Endothelial cell of umbilical vein (primary cell): ENCODE measurements at regions not wholly inside any gene's neighbourhood (a gene's known extent, or its start where the extent isn't known, plus 50 kb on each side); places are given as distances from the start of the nearest gene placed in this dataset.

Experiments used
- BruUV-seq: library from RNA; stranded (reverse); fragments of 400-500 nt; replicated peaks from 2 replicates; lab custom pipeline; 2021; lab: Mats Ljungman, UMichigan
- CTCF ChIA-PET: fragments of 300-600, 350-600 bp; sonication (Branson Sonifier 250); formaldehyde crosslinking; loops from one replicate; lab custom pipeline; 2021; ENCODE audit warnings: antibody characterized with exemption, inconsistent platforms; lab: Charles Lee
- POLR2A ChIA-PET: fragments of 300-600, 350-600 bp; sonication (Branson Sonifier 250); formaldehyde crosslinking; loops from one replicate; lab custom pipeline; 2021; ENCODE audit warnings: antibody characterized with exemption, inconsistent platforms; lab: Charles Lee
- DNase-seq: peaks from one replicate; pipeline ENCODE4 v3.0.0-alpha.2; 2011; ENCODE audit warnings: low read depth, low spot score
- FAIRE-seq: peaks from 2 replicates; lab custom pipeline; 2011; peaks lifted over from hg19 to GRCh38; lab: Jason Lieb, UNC
- H2AFZ ChIP-seq: 2 replicates; pipeline ENCODE4 v1.6.0; 2012; ENCODE audit warnings: low read depth, low read length, control low read depth, inconsistent platforms
- H3K27ac ChIP-seq: 2 replicates; pipeline ENCODE4 v1.5.1; 2011; ENCODE audit warnings: low read depth, mild to moderate bottlenecking, control low read depth, low read length, moderate library complexity; ENCODE audit not compliant: insufficient read depth
- H3K27me3 ChIP-seq, 2 experiments: 2 replicates each; pipeline versions ENCODE4 v1.6.0 to v1.6.1; 2011; ENCODE audit warnings: low read length in 2 of 2, mixed read lengths in 1 of 2; ENCODE audit not compliant: control insufficient read depth in 2 of 2, insufficient read depth in 2 of 2
- H3K36me3 ChIP-seq, 2 experiments: 2 replicates in 1 of 2; 3 replicates in 1 of 2; pipeline ENCODE4 v1.5.1; 2011; ENCODE audit warnings: low read length in 2 of 2, mild to moderate bottlenecking in 1 of 2, moderate library complexity in 1 of 2; ENCODE audit not compliant: control insufficient read depth in 2 of 2, insufficient read depth in 2 of 2; ENCODE audit errors: extremely low read depth in 1 of 2
- H3K4me1 ChIP-seq: 3 replicates; pipeline ENCODE4 v1.5.1; 2011; ENCODE audit warnings: mild to moderate bottlenecking, low read length; ENCODE audit not compliant: control insufficient read depth, insufficient read depth; ENCODE audit errors: extremely low read depth
- H3K4me2 ChIP-seq: 2 replicates; pipeline ENCODE4 v1.6.1; 2011; ENCODE audit warnings: low read length, control low read depth, mixed read lengths; ENCODE audit not compliant: insufficient read depth
- H3K4me3 ChIP-seq, 3 experiments: fragments of 200-600 bp in 1 of 3; sonication (generic), shearing (Covaris generic) in 1 of 3; replicated peaks in 1 of 3; 2 replicates each; pipeline ENCODE4 v1.5.1; 2011 to 2016; ENCODE audit warnings: control low read depth in 3 of 3, low read length in 3 of 3, mild to moderate bottlenecking in 2 of 3, inconsistent platforms in 1 of 3, low read depth in 1 of 3, moderate library complexity in 1 of 3; ENCODE audit not compliant: insufficient read depth in 1 of 3
- H3K79me2 ChIP-seq: 2 replicates; pipeline ENCODE4 v1.6.0; 2012; ENCODE audit warnings: low read length, inconsistent platforms; ENCODE audit not compliant: control insufficient read depth, insufficient read depth
- H3K9ac ChIP-seq: replicated peaks from 2 replicates; pipeline ENCODE3; 2011; ENCODE audit warnings: low read length, control low read depth; ENCODE audit not compliant: insufficient read depth; ENCODE audit errors: extremely low read depth
- H3K9me1 ChIP-seq: replicated peaks from 3 replicates; pipeline ENCODE4 v1.6.0; 2011; ENCODE audit warnings: mild to moderate bottlenecking, low read length; ENCODE audit not compliant: control insufficient read depth, insufficient read depth; ENCODE audit errors: extremely low read depth
- H3K9me3 ChIP-seq: replicated peaks from 2 replicates; pipeline ENCODE4 v1.5.1; 2012; ENCODE audit warnings: low read length, inconsistent platforms; ENCODE audit not compliant: control insufficient read depth, insufficient read depth
- H4K20me1 ChIP-seq: replicated peaks from 2 replicates; pipeline ENCODE3; 2011; ENCODE audit warnings: mild to moderate bottlenecking, low read length; ENCODE audit not compliant: control insufficient read depth, insufficient read depth; ENCODE audit errors: extremely low read depth
- CTCF ChIP-seq, 2 donors: IDR thresholded peaks; 1 replicate in 1 of 2; 2 replicates in 1 of 2; pipeline ENCODE4 v1.5.1; 2011; ENCODE audit warnings: low read length in 2 of 2, mild to moderate bottlenecking in 2 of 2, moderate library complexity in 2 of 2, control low read depth in 1 of 2, inconsistent platforms in 1 of 2, low read depth in 1 of 2; ENCODE audit not compliant: insufficient read depth in 1 of 2; ENCODE audit errors: extremely low read depth in 1 of 2
- FOS ChIP-seq: IDR thresholded peaks from 2 replicates; pipeline ENCODE4 v1.6.1; 2011; ENCODE audit warnings: mild to moderate bottlenecking, low read length, moderate library complexity, borderline replicate concordance; ENCODE audit not compliant: insufficient read depth
- GATA2 ChIP-seq: IDR thresholded peaks from 2 replicates; pipeline ENCODE4 v1.7.0; 2011; ENCODE audit warnings: low read depth, mild to moderate bottlenecking, moderate library complexity, mixed read lengths, low read length; ENCODE audit not compliant: insufficient read length, insufficient read depth
- MAX ChIP-seq: IDR thresholded peaks from 2 replicates; pipeline ENCODE4 v1.6.1; 2011; ENCODE audit not compliant: insufficient read depth, insufficient read length
- MYC ChIP-seq: IDR thresholded peaks from one replicate; pipeline ENCODE4 v1.6.1; 2011; ENCODE audit warnings: mild to moderate bottlenecking, low read depth, low read length
- POLR2A ChIP-seq: IDR thresholded peaks from 2 replicates; pipeline ENCODE4 v1.6.1; 2012; ENCODE audit warnings: low read depth, mild to moderate bottlenecking, control low read depth, low read length
- POLR2AphosphoS5 ChIP-seq: IDR thresholded peaks from 2 replicates; pipeline ENCODE4 v1.6.1; 2012; ENCODE audit warnings: low read depth, mild to moderate bottlenecking, control low read depth, low read length, moderate library complexity; ENCODE audit not compliant: insufficient read depth
- dilution Hi-C: fragments of 300-500 bp; cut with MboI; formaldehyde crosslinking; loops from one replicate; pipeline ENCODE4 v1.15.0; 2019; ENCODE audit warnings: low sequenced_read_pairs; ENCODE audit not compliant: extremely low pct_ligation_motif_present
- intact Hi-C: fragments of 100-400 bp; cut with micrococcal nuclease; formaldehyde crosslinking; loops from one replicate; pipeline ENCODE4 v1.10.0; 2022

DNA sequence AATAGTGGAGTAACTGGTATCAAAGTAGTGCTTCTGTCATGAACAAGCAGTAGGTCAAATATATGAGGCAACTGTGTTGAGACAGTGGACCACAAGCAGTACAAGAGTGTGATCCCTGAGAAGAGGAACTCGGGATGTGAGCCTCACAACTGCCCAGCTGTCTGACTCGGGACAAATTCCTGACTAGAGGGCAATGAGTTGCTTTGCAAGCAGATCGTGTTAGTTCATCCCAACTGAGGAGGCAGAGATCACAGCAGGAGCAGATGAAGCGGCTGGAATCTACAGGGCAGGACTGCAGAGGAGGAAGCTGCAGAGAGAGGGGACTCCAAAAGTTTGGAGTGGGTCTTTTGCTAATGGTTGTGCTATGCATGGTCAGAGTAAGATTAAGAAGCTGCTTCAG, 741.1 kb downstream of the DIAPH3 start:
- dilution Hi-C loops, result no loop called here
- CTCF ChIA-PET, result interaction anchor here (1.0 kb wide), 1 partner anchor 948 kb away, joined by 3 read pairs; no protein-coding TSS in a partner anchor
- Histone ChIP-seq H3K79me2 (no peaks in the 10 kb centered on the region), H3K9me3 (no peaks in the 10 kb centered on the region), H3K4me3 (no peak overlapping the region), H3K27ac (no peak overlapping the region), H3K4me2 (no peak overlapping the region), H3K9ac (no peak overlapping the region), H4K20me1 (no peaks in the 10 kb centered on the region), H3K36me3 (no peaks in the 10 kb centered on the region), H3K4me1 (no peaks in the 10 kb centered on the region), H2AFZ (no peak overlapping the region), H3K27me3 (peaks cover 0 to 1% of the 10 kb centered on the region in 2 experiments), H3K9me1 (no peaks in the 10 kb centered on the region)
- POLR2A ChIA-PET, result no interaction called here
- intact Hi-C loops, result no loop called here
- FAIRE-seq (no peak), DNase-seq (no peak)
- TF ChIP-seq MAX (no peak), POLR2A (no peak), POLR2AphosphoS5 (no peak), FOS (no peak)
- BruUV-seq, result no TSS peak

DNA sequence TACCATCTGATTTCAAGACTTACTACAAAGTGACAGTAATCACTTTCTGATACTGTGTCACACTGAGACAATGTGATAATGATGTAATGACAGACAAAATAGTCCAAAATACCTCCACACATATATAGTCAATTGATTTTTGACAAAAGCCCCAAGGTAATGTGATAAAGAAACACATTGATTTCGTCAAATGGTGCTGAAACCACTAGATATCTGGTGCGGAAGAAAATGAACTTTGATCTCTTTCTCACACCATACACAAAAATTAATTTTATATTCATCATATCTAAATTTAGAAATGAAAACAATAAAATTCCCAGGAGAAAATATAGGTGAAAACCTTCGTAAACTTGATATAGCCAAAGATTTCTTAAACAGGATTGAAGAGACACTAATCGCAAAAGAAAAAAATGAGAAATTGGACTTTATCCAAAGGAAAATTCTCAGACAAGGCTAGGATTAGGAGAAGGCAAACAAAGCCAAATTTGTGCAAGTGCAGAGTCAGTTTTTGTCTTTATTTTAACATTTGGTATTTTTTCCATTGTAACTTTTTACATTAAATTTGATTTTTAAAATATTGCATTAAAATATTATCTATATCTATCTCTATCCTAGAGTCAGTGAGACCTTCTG, 739.9 kb downstream of the DIAPH3 start:
- Histone ChIP-seq H4K20me1 (no peaks in the 10 kb centered on the region), H3K4me2 (no peak overlapping the region), H3K4me1 (no peaks in the 10 kb centered on the region), H3K4me3 (no peak overlapping the region), H3K27me3 (peaks cover 0 to 1% of the 10 kb centered on the region in 2 experiments), H3K9me1 (no peaks in the 10 kb centered on the region), H2AFZ (no peak overlapping the region), H3K36me3 (no peaks in the 10 kb centered on the region), H3K27ac (no peak overlapping the region), H3K9ac (no peak overlapping the region), H3K79me2 (no peaks in the 10 kb centered on the region), H3K9me3 (no peaks in the 10 kb centered on the region)
- POLR2A ChIA-PET, result no interaction called here
- CTCF ChIA-PET, result interaction anchor here (1.0 kb wide), 1 partner anchor 947 kb away, joined by 3 read pairs; no protein-coding TSS in a partner anchor
- no peak for DNase-seq
- no peak for FAIRE-seq
- intact Hi-C loops, result no loop called here
- TF ChIP-seq CTCF (IDR thresholded peaks at IDR 0.05; ENCODE audit: extremely low read depth in 1 of 2, insufficient read depth in 1 of 2, low read depth in 1 of 2, low read length in 2 of 2) (no peak), GATA2 (no peak), FOS (no peak), MYC (no peak), MAX (no peak)
- no TSS peak for BruUV-seq
- dilution Hi-C loops, result no loop called here
